SK-N-SH (cell line): ENCODE measurements at regions not wholly inside any gene's neighbourhood (a gene's known extent, or its start where the extent isn't known, plus 50 kb on each side); places are given as distances from the start of the nearest gene placed in this dataset.
A peak's percentile ranks its signal among the peaks of the same experiment; 100 is the strongest.

Experiments used
- CTCF ChIA-PET: fragments of 300-600, 350-600 bp; formaldehyde crosslinking; extraction: SDS; loops from one replicate; lab custom pipeline; 2021; lab: Yijun Ruan, JAX
- POLR2A ChIA-PET: fragments of 350-600 bp; sonication (Branson Sonifier 250); formaldehyde crosslinking; extraction: SDS; loops from one replicate; lab custom pipeline; 2020; ENCODE audit warnings: antibody characterized with exemption, inconsistent platforms; lab: Yijun Ruan, JAX
- DNase-seq: peaks from one replicate; pipeline ENCODE4 v3.0.0; 2012
- H2AFZ ChIP-seq: fragments of 200-600 bp; sonication (generic); 2 replicates; pipeline ENCODE4 v1.8.1; 2016; ENCODE audit warnings: antibody characterized with exemption, mild to moderate bottlenecking, low read depth
- H3F3A ChIP-seq: fragments of 200-600 bp; sonication (generic); replicated peaks from 2 replicates; pipeline ENCODE3; 2016; ENCODE audit warnings: antibody characterized with exemption, mild to moderate bottlenecking; ENCODE audit not compliant: insufficient read depth
- H3K27ac ChIP-seq, 2 experiments: fragments of 200-500 bp in 1 of 2; fragments of 200-600 bp in 1 of 2; sonication (Bioruptor generic) in 1 of 2; sonication (generic), shearing (Covaris generic) in 1 of 2; 2 replicates each; pipeline versions ENCODE4 v1.5.1 to v1.6.1; 2014 to 2016; ENCODE audit warnings: low read depth in 2 of 2, inconsistent platforms in 1 of 2, low read length in 1 of 2, mild to moderate bottlenecking in 1 of 2, mixed read lengths in 1 of 2
- H3K27me3 ChIP-seq: fragments of 200-600 bp; sonication (generic), shearing (Covaris generic); 2 replicates; pipeline ENCODE4 v1.6.1; 2016; ENCODE audit warnings: mixed run types; ENCODE audit not compliant: insufficient read depth
- H3K36me3 ChIP-seq, 2 experiments: fragments of 200-500 bp in 1 of 2; fragments of 200-600 bp in 1 of 2; sonication (Bioruptor generic) in 1 of 2; sonication (generic) in 1 of 2; replicated peaks in 1 of 2; 2 replicates each; pipeline versions ENCODE3 to v1.5.1; 2014 to 2016; ENCODE audit warnings: low read length in 1 of 2, mild to moderate bottlenecking in 1 of 2; ENCODE audit not compliant: insufficient read depth in 2 of 2, control insufficient read depth in 1 of 2
- H3K4me1 ChIP-seq, 2 experiments: fragments of 200-500 bp in 1 of 2; fragments of 200-600 bp in 1 of 2; sonication (Bioruptor generic) in 1 of 2; sonication (generic), shearing (Covaris generic) in 1 of 2; 2 replicates each; pipeline versions ENCODE4 v1.5.1 to v1.6.1; 2014 to 2016; ENCODE audit warnings: low read depth in 1 of 2, low read length in 1 of 2, mixed run types in 1 of 2; ENCODE audit not compliant: insufficient read depth in 2 of 2, control insufficient read depth in 1 of 2
- H3K4me2 ChIP-seq: fragments of 200-600 bp; sonication (generic), shearing (Covaris generic); 2 replicates; pipeline ENCODE4 v1.6.1; 2017; ENCODE audit warnings: mixed run types
- H3K4me3 ChIP-seq, 2 experiments: fragments of 200-500 bp in 1 of 2; fragments of 200-600 bp in 1 of 2; sonication (Bioruptor generic) in 1 of 2; sonication (generic), shearing (Covaris generic) in 1 of 2; 2 replicates each; pipeline versions ENCODE4 v1.5.1 to v1.8.1; 2014 to 2016; ENCODE audit warnings: low read depth in 2 of 2, inconsistent platforms in 1 of 2, low read length in 1 of 2, mild to moderate bottlenecking in 1 of 2, mixed read lengths in 1 of 2, moderate library complexity in 1 of 2
- H3K79me2 ChIP-seq: fragments of 200-600 bp; sonication (generic); 2 replicates; pipeline ENCODE4 v1.8.1; 2017; ENCODE audit warnings: mild to moderate bottlenecking; ENCODE audit not compliant: insufficient read depth
- H3K9ac ChIP-seq: fragments of 200-600 bp; sonication (generic); 2 replicates; pipeline ENCODE4 v1.6.1; 2017; ENCODE audit warnings: mixed run types
- H3K9me2 ChIP-seq: fragments of 200-600 bp; sonication (generic); 2 replicates; pipeline ENCODE4 v1.6.1; 2017; ENCODE audit warnings: mixed run types
- H3K9me3 ChIP-seq: fragments of 200-600 bp; sonication (generic); 2 replicates; pipeline ENCODE4 v1.6.1; 2017; ENCODE audit warnings: mixed run types, mild to moderate bottlenecking, moderate library complexity
- H4K20me1 ChIP-seq: fragments of 200-600 bp; sonication (generic); 2 replicates; pipeline ENCODE4 v1.6.1; 2017; ENCODE audit warnings: mild to moderate bottlenecking, mixed run types; ENCODE audit not compliant: insufficient read depth
- CHD2 ChIP-seq: fragments of 150-350 bp; IDR thresholded peaks from 2 replicates; pipeline ENCODE4 v1.6.1; 2018; ENCODE audit warnings: low read length; ENCODE audit not compliant: partially characterized antibody
- CTCF ChIP-seq: fragments of 200-600 bp; sonication (generic); IDR thresholded peaks from 2 replicates; pipeline ENCODE4 v1.6.1; 2017; ENCODE audit warnings: antibody characterized with exemption, mild to moderate bottlenecking, moderate library complexity
- EZH2phosphoT487 ChIP-seq: fragments of 200-600 bp; sonication (generic); IDR thresholded peaks from 2 replicates; pipeline ENCODE4 v1.6.1; 2017; ENCODE audit warnings: low read depth, mixed run types, mild to moderate bottlenecking, antibody characterized with exemption, moderate library complexity, borderline replicate concordance
- FOSL2 ChIP-seq: IDR thresholded peaks from 2 replicates; pipeline ENCODE4 v1.4.0; 2012; ENCODE audit warnings: low read depth, mild to moderate bottlenecking, moderate library complexity, borderline replicate concordance
- GABPA ChIP-seq: IDR thresholded peaks from 2 replicates; pipeline ENCODE4 v1.4.0; 2012; ENCODE audit warnings: low read depth, mild to moderate bottlenecking
- GATA2 ChIP-seq: sonication (generic); formaldehyde crosslinking; IDR thresholded peaks from 2 replicates; pipeline ENCODE4 v1.5.0; 2020; ENCODE audit warnings: mild to moderate bottlenecking, missing genetic modification reagents
- JUND ChIP-seq: IDR thresholded peaks from 2 replicates; pipeline ENCODE4 v1.4.0; 2012
- MEF2A ChIP-seq: IDR thresholded peaks from 2 replicates; pipeline ENCODE4 v1.4.0; 2012; ENCODE audit warnings: low read depth, borderline replicate concordance
- MXI1 ChIP-seq: IDR thresholded peaks from 2 replicates; pipeline ENCODE4 v1.6.1; 2012; ENCODE audit warnings: mild to moderate bottlenecking, low read depth, low read length, improper control_type of control experiment
- NFIC ChIP-seq: IDR thresholded peaks from 2 replicates; pipeline ENCODE4 v1.4.0; 2012; ENCODE audit warnings: borderline replicate concordance
- PBX3 ChIP-seq: IDR thresholded peaks from 2 replicates; pipeline ENCODE4; 2012
- POLR2AphosphoS5 ChIP-seq: IDR thresholded peaks from 2 replicates; pipeline ENCODE4 v1.6.1; 2012; ENCODE audit warnings: low read depth, low read length
- RCOR1 ChIP-seq: fragments of 150-350 bp; IDR thresholded peaks from 2 replicates; pipeline ENCODE4 v1.6.1; 2017; ENCODE audit warnings: antibody characterized with exemption, low read length
- RFX5 ChIP-seq: IDR thresholded peaks from 2 replicates; pipeline ENCODE4 v1.6.1; 2012; ENCODE audit warnings: mild to moderate bottlenecking, improper control_type of control experiment, low read length
- SIN3A ChIP-seq: IDR thresholded peaks from 2 replicates; pipeline ENCODE4 v1.6.1; 2012; ENCODE audit warnings: low read depth, mild to moderate bottlenecking, low read length, moderate library complexity, borderline replicate concordance
- SMC3 ChIP-seq: IDR thresholded peaks from 2 replicates; pipeline ENCODE4 v1.6.1; 2012; ENCODE audit warnings: low read depth, low read length, improper control_type of control experiment
- TAF1 ChIP-seq: IDR thresholded peaks from 2 replicates; pipeline ENCODE4 v1.6.1; 2012; ENCODE audit warnings: low read depth, mild to moderate bottlenecking, low read length, moderate library complexity, borderline replicate concordance
- TCF12 ChIP-seq: IDR thresholded peaks from 2 replicates; pipeline ENCODE4 v1.4.0; 2012
- TEAD4 ChIP-seq: IDR thresholded peaks from 2 replicates; pipeline ENCODE4 v1.4.0; 2012; ENCODE audit warnings: mild to moderate bottlenecking, borderline replicate concordance; ENCODE audit not compliant: insufficient read depth
- USF2 ChIP-seq: fragments of 150-350 bp; IDR thresholded peaks from 2 replicates; pipeline ENCODE4 v1.6.1; 2017; ENCODE audit warnings: antibody characterized with exemption, low read length, low read depth, borderline replicate concordance
- WGBS: methylation state at CpG from one replicate; pipeline ENCODE4 v1.1.6; 2017; ENCODE audit warnings: low lambda C conversion rate; 5-methylcytosine and 5-hydroxymethylcytosine counted together

GRCh38 chrX:63560601-63561218 is 209.6 kb upstream of the SPIN4 start (continued):
- no peak for TF ChIP-seq NFIC
- TF ChIP-seq TEAD4 = no peak
- no peak for TF ChIP-seq CTCF
- no peak for TF ChIP-seq EZH2phosphoT487
- peak; percentile 16; the same call in 1 of the 2 replicates for TF ChIP-seq SIN3A
- TF ChIP-seq USF2 = no peak; the same call in 1 of the 2 replicates

- CTCF ChIA-PET = no interaction called here
Measured at GRCh38 chrX:63551856-63552255, 200.7 kb upstream of the SPIN4 start.

GRCh38 chrX:63530654-63531053 is 179.5 kb upstream of the SPIN4 start:
- no peak overlapping the region for H3K4me2 ChIP-seq
- H3K27me3 ChIP-seq = no peaks in the 10 kb centered on the region
- H3K79me2 ChIP-seq = peaks cover 6% of the 10 kb centered on the region; the same call in 1 of the 2 replicates
- no peak overlapping the region for H2AFZ ChIP-seq
- POLR2A ChIA-PET = no interaction called here
- H3K27ac ChIP-seq = no peak overlapping the region
- CTCF ChIA-PET = no interaction called here
- WGBS = 43% methylated on average over 1 of the region's 1 CpG
- no peaks in the 10 kb centered on the region for H3K9me3 ChIP-seq
- H3K4me3 ChIP-seq = no peak overlapping the region
- H3K4me1 ChIP-seq = no peaks in the 10 kb centered on the region
- no peaks in the 10 kb centered on the region for H3K9me2 ChIP-seq
- DNase-seq = no peak
- H3K36me3 ChIP-seq = no peaks in the 10 kb centered on the region
- no peaks in the 10 kb centered on the region for H3F3A ChIP-seq
- H3K9ac ChIP-seq = no peak overlapping the region
- H4K20me1 ChIP-seq = no peaks in the 10 kb centered on the region
- no peak for TF ChIP-seq CTCF
- no peak for TF ChIP-seq USF2
- TF ChIP-seq CHD2 = no peak
- TF ChIP-seq SMC3 = no peak
- no peak for TF ChIP-seq JUND
- TF ChIP-seq POLR2AphosphoS5 = no peak
- TF ChIP-seq EZH2phosphoT487 = no peak
- TF ChIP-seq GATA2 (CRISPR knock-in tag) = no peak
- no peak for TF ChIP-seq GABPA
- TF ChIP-seq PBX3 = no peak
- no peak for TF ChIP-seq MEF2A

More at GRCh38 chrX:63551856-63552255, 200.7 kb upstream of the SPIN4 start:
- TF ChIP-seq NFIC (no peak), GABPA (no peak), FOSL2 (no peak), TCF12 (no peak), TAF1 (no peak), SIN3A (no peak), RCOR1 (no peak), CHD2 (no peak), RFX5 (no peak), SMC3 (no peak), GATA2 (CRISPR knock-in tag) (no peak), MXI1 (no peak)
- POLR2A ChIA-PET = no interaction called here
- Histone ChIP-seq H4K20me1 (no peaks in the 10 kb centered on the region), H3K27ac (no peak overlapping the region), H3K79me2 (peaks cover under 1% of the 10 kb centered on the region), H3K9me3 (no peaks in the 10 kb centered on the region), H3K9me2 (no peaks in the 10 kb centered on the region), H3K4me2 (no peak overlapping the region), H3K36me3 (no peaks in the 10 kb centered on the region), H3K9ac (no peak overlapping the region), H3K4me3 (no peak overlapping the region), H3F3A (no peaks in the 10 kb centered on the region), H2AFZ (no peak overlapping the region), H3K4me1 (no peaks in the 10 kb centered on the region), H3K27me3 (no peaks in the 10 kb centered on the region)
- WGBS = 40% methylated on average over 3 of the region's 3 CpGs
- no peak for DNase-seq
